Activated naive CD4-positive, alpha-beta T cell treated with Interleukin-2 at 50 U/mL for 16 hours (primary cell): ENCODE measurements at regions not wholly inside any gene's neighbourhood (a gene's known extent, or its start where the extent isn't known, plus 50 kb on each side); places are given as distances from the start of the nearest gene placed in this dataset.

ENCODE experiments used
- DNase-seq: peaks from one replicate; pipeline ENCODE4 v3.0.0-alpha.2; 2020

GRCh38 chr2:16139663-16140615, 199.6 kb downstream of the MYCN start:
- DNase-seq = no peak

- no peak for DNase-seq
Measured at GRCh38 chr2:16138811-16139662, 198.7 kb downstream of the MYCN start.

- no peak for DNase-seq
Measured at GRCh38 chr2:16137080-16137755, 196.9 kb downstream of the MYCN start.

GRCh38 chr2:16136461-16137035, 196.2 kb downstream of the MYCN start:
- DNase-seq = no peak

- DNase-seq = no peak
Measured at GRCh38 chr2:16135913-16136310, 195.6 kb downstream of the MYCN start.

- DNase-seq = no peak
Measured at GRCh38 chr2:16135196-16135912, 195.0 kb downstream of the MYCN start.

GRCh38 chr2:16134436-16135165, 194.3 kb downstream of the MYCN start:
- DNase-seq = no peak

- DNase-seq = no peak
Measured at GRCh38 chr2:16130906-16131400, 190.6 kb downstream of the MYCN start.

GRCh38 chr2:16130541-16130880, 190.2 kb downstream of the MYCN start:
- no peak for DNase-seq

GRCh38 chr2:16129716-16130540, 189.6 kb downstream of the MYCN start:
- no peak for DNase-seq

GRCh38 chr2:16128746-16129610, 188.6 kb downstream of the MYCN start:
- DNase-seq = no peak

- no peak for DNase-seq
Measured at GRCh38 chr2:16127958-16128357, 187.6 kb downstream of the MYCN start.

- no peak for DNase-seq
Measured at GRCh38 chr2:16127276-16127940, 187.1 kb downstream of the MYCN start.

- no peak for DNase-seq
Measured at GRCh38 chr2:16126517-16127275, 186.3 kb downstream of the MYCN start.

- DNase-seq = no peak
Measured at GRCh38 chr2:16125614-16126516, 185.5 kb downstream of the MYCN start.

- no peak for DNase-seq
Measured at GRCh38 chr2:16124881-16125613, 184.7 kb downstream of the MYCN start.
